GM23338 (cell line): ENCODE measurements at regions not wholly inside any gene's neighbourhood (a gene's known extent, or its start where the extent isn't known, plus 50 kb on each side); places are given as distances from the start of the nearest gene placed in this dataset.

Experiments
- ATAC-seq: fragments of 200-7000 bp; cut with Tn5 transposase; 3 replicates; pipeline ENCODE4 v1.9.1; 2020
- DNase-seq: peaks from one replicate; pipeline ENCODE4 v3.0.0-alpha.2; 2015; ENCODE audit warnings: low spot score
- H2AFZ ChIP-seq: fragments of 200-600 bp; sonication (generic); 2 replicates; pipeline ENCODE4 v1.8.0; 2016; ENCODE audit warnings: antibody characterized with exemption, mild to moderate bottlenecking, moderate library complexity
- H3F3A ChIP-seq: fragments of 200-600 bp; sonication (generic); replicated peaks from 2 replicates; pipeline ENCODE4 v1.8.0; 2017; ENCODE audit warnings: antibody characterized with exemption, mixed run types, low read depth
- H3K27ac ChIP-seq: fragments of 200-600 bp; sonication (generic); 2 replicates; pipeline ENCODE4 v1.6.1; 2016; ENCODE audit warnings: low read depth
- H3K27me3 ChIP-seq: fragments of 200-600 bp; sonication (generic); 2 replicates; pipeline ENCODE4 v1.8.0; 2016; ENCODE audit warnings: mild to moderate bottlenecking, mixed run types, moderate library complexity; ENCODE audit not compliant: insufficient read depth
- H3K36me3 ChIP-seq: fragments of 200-600 bp; sonication (generic); 2 replicates; pipeline ENCODE4 v1.8.0; 2016; ENCODE audit warnings: mild to moderate bottlenecking; ENCODE audit not compliant: insufficient read depth
- H3K4me1 ChIP-seq: fragments of 200-600 bp; sonication (generic); 2 replicates; pipeline ENCODE4 v1.8.0; 2016; ENCODE audit warnings: mild to moderate bottlenecking, moderate library complexity; ENCODE audit not compliant: insufficient read depth
- H3K4me2 ChIP-seq: fragments of 200-600 bp; sonication (generic); 2 replicates; pipeline ENCODE4 v1.7.1; 2017; ENCODE audit warnings: mixed run types
- H3K4me3 ChIP-seq: fragments of 200-600 bp; sonication (generic); 2 replicates; pipeline ENCODE4 v1.6.1; 2016; ENCODE audit warnings: mixed run types
- H3K79me2 ChIP-seq: fragments of 200-600 bp; sonication (generic); replicated peaks from 2 replicates; pipeline ENCODE4 v1.8.0; 2017; ENCODE audit warnings: mild to moderate bottlenecking; ENCODE audit not compliant: insufficient read depth
- H3K9me2 ChIP-seq: fragments of 200-600 bp; sonication (generic); 2 replicates; pipeline ENCODE4 v1.8.0; 2017; ENCODE audit not compliant: insufficient read depth
- H4K20me1 ChIP-seq: fragments of 200-600 bp; sonication (generic); replicated peaks from 2 replicates; pipeline ENCODE4 v1.8.0; 2017; ENCODE audit warnings: mild to moderate bottlenecking; ENCODE audit not compliant: insufficient read depth
- H3K27ac Mint-ChIP-seq: 2 replicates; pipeline ENCODE4 v1.8.0; 2020; ENCODE audit warnings: inconsistent platforms, mild to moderate bottlenecking, moderate library complexity, mixed read lengths
- H3K27me3 Mint-ChIP-seq: 3 replicates; pipeline ENCODE4 v1.8.0; 2022; ENCODE audit warnings: low read depth, mild to moderate bottlenecking, moderate library complexity, mixed read lengths, inconsistent platforms; ENCODE audit not compliant: insufficient read depth, poor library complexity
- H3K36me3 Mint-ChIP-seq: 3 replicates; pipeline ENCODE4 v1.8.0; 2021; ENCODE audit warnings: low read depth, mild to moderate bottlenecking, inconsistent platforms, moderate library complexity, mixed read lengths
- H3K4me1 Mint-ChIP-seq: 3 replicates; pipeline ENCODE4 v1.8.0; 2020; ENCODE audit warnings: mild to moderate bottlenecking, inconsistent platforms, mixed read lengths
- H3K4me3 Mint-ChIP-seq: 3 replicates; pipeline ENCODE4 v1.8.0; 2021; ENCODE audit warnings: moderate library complexity, mild to moderate bottlenecking, inconsistent platforms, mixed read lengths
- H3K9me3 Mint-ChIP-seq: 3 replicates; pipeline ENCODE4 v1.8.0; 2020; ENCODE audit warnings: moderate library complexity, mild to moderate bottlenecking, inconsistent platforms, mixed read lengths
- CREB1 ChIP-seq: fragments of 250-450 bp; sonication (Bioruptor Pico); IDR thresholded peaks from 2 replicates; pipeline ENCODE4 v1.5.0; 2020; ENCODE audit warnings: low read depth, mild to moderate bottlenecking, moderate library complexity
- CTCF ChIP-seq, 2 experiments: fragments of 200-600 bp in 1 of 2; sonication (generic) in 1 of 2; conservative IDR thresholded peaks; 2 replicates each; pipeline versions ENCODE4 v1.5.1 to v1.6.1; 2016 to 2017; ENCODE audit warnings: antibody characterized with exemption in 2 of 2, low read depth in 2 of 2, mild to moderate bottlenecking in 2 of 2, moderate library complexity in 1 of 2
- EZH2 ChIP-seq: fragments of 200-600 bp; sonication (generic); IDR thresholded peaks from one replicate; pipeline ENCODE4 v1.8.0; 2017; ENCODE audit warnings: antibody characterized with exemption, mild to moderate bottlenecking, low read depth; ENCODE audit not compliant: unreplicated experiment
- EZH2phosphoT487 ChIP-seq: fragments of 200-600 bp; sonication (generic); IDR thresholded peaks from one replicate; pipeline ENCODE4 v1.8.1; 2018; ENCODE audit warnings: antibody characterized with exemption; ENCODE audit not compliant: unreplicated experiment
- JUNB ChIP-seq: IDR thresholded peaks from one replicate; pipeline ENCODE4 v1.6.1; 2016; ENCODE audit warnings: antibody characterized with exemption; ENCODE audit not compliant: unreplicated experiment
- NANOG ChIP-seq: IDR thresholded peaks from 2 replicates; pipeline ENCODE4 v1.6.1; 2016; ENCODE audit warnings: antibody characterized with exemption, borderline replicate concordance
- POLR2AphosphoS5 ChIP-seq: IDR thresholded peaks from 2 replicates; pipeline ENCODE4 v1.6.1; 2016; ENCODE audit warnings: antibody characterized with exemption, low read depth
- STAT1 ChIP-seq: IDR thresholded peaks from one replicate; pipeline ENCODE4 v1.6.1; 2016; ENCODE audit warnings: antibody characterized with exemption; ENCODE audit not compliant: unreplicated experiment
- ZNF114 ChIP-seq: fragments of 250-450 bp; sonication (Bioruptor Pico); IDR thresholded peaks from 2 replicates; pipeline ENCODE4 v1.5.0; 2020; ENCODE audit warnings: mild to moderate bottlenecking, moderate library complexity
- ZNF331 ChIP-seq: fragments of 250-450 bp; sonication (Bioruptor Pico); IDR thresholded peaks from 2 replicates; pipeline ENCODE4 v1.5.0; 2020; ENCODE audit warnings: low read depth, mild to moderate bottlenecking, moderate library complexity
- ZNF462 ChIP-seq: fragments of 250-450 bp; sonication (Bioruptor Pico); IDR thresholded peaks from 2 replicates; pipeline ENCODE4 v1.5.0; 2020; ENCODE audit warnings: mild to moderate bottlenecking, moderate library complexity
- TF ChIP-seq, protein P1 (sequence below): IDR thresholded peaks from one replicate; pipeline ENCODE4 v1.6.1; 2018; ENCODE audit warnings: antibody characterized with exemption; ENCODE audit not compliant: unreplicated experiment
- TF ChIP-seq, protein P2 (sequence below): IDR thresholded peaks from 2 replicates; pipeline ENCODE4 v1.6.1; 2016; ENCODE audit warnings: antibody characterized with exemption

DNA sequence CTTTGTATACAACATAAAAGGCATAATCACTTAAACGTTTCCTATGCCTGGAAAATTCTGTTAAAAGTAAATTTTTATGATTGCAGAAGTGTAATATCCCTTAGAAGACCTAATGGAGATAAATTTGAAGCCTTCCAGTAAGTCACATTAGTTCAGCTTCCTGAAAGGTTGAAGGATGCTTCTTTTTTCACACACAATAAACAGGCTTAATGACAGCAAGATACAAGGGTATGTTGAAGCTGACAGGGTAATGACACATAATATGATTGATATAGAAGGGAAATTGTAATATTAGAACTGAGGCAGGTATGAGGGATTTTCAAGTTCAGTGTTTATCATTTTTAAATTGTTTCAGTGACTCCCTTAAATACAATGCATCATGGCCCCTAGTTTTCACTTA is 161.8 kb upstream of the NAALADL2 start:
- H3F3A ChIP-seq: no peaks in the 10 kb centered on the region
- H3K9me3 Mint-ChIP-seq: no peaks in the 10 kb centered on the region
- H3K27ac ChIP-seq: no peak overlapping the region
- no peak overlapping the region for H2AFZ ChIP-seq
- H4K20me1 ChIP-seq: no peaks in the 10 kb centered on the region
- ATAC-seq: no peak
- TF ChIP-seq, protein P1, sequence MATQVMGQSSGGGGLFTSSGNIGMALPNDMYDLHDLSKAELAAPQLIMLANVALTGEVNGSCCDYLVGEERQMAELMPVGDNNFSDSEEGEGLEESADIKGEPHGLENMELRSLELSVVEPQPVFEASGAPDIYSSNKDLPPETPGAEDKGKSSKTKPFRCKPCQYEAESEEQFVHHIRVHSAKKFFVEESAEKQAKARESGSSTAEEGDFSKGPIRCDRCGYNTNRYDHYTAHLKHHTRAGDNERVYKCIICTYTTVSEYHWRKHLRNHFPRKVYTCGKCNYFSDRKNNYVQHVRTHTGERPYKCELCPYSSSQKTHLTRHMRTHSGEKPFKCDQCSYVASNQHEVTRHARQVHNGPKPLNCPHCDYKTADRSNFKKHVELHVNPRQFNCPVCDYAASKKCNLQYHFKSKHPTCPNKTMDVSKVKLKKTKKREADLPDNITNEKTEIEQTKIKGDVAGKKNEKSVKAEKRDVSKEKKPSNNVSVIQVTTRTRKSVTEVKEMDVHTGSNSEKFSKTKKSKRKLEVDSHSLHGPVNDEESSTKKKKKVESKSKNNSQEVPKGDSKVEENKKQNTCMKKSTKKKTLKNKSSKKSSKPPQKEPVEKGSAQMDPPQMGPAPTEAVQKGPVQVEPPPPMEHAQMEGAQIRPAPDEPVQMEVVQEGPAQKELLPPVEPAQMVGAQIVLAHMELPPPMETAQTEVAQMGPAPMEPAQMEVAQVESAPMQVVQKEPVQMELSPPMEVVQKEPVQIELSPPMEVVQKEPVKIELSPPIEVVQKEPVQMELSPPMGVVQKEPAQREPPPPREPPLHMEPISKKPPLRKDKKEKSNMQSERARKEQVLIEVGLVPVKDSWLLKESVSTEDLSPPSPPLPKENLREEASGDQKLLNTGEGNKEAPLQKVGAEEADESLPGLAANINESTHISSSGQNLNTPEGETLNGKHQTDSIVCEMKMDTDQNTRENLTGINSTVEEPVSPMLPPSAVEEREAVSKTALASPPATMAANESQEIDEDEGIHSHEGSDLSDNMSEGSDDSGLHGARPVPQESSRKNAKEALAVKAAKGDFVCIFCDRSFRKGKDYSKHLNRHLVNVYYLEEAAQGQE: no peak
- TF ChIP-seq STAT1: no peak
- TF ChIP-seq JUNB: no peak
- no peak for TF ChIP-seq EZH2
- TF ChIP-seq ZNF331 (CRISPR knock-in tag): no peak
- no peak for TF ChIP-seq CTCF (conservative IDR thresholded peaks at IDR 0.05; ENCODE audit: low read depth in 2 of 2)
- no peak for TF ChIP-seq NANOG
- TF ChIP-seq, protein P2, sequence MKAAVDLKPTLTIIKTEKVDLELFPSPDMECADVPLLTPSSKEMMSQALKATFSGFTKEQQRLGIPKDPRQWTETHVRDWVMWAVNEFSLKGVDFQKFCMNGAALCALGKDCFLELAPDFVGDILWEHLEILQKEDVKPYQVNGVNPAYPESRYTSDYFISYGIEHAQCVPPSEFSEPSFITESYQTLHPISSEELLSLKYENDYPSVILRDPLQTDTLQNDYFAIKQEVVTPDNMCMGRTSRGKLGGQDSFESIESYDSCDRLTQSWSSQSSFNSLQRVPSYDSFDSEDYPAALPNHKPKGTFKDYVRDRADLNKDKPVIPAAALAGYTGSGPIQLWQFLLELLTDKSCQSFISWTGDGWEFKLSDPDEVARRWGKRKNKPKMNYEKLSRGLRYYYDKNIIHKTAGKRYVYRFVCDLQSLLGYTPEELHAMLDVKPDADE: no peak
- no peak for TF ChIP-seq POLR2AphosphoS5
- TF ChIP-seq ZNF462 (CRISPR knock-in tag): no peak
- no peak for TF ChIP-seq EZH2phosphoT487
- no peak for TF ChIP-seq ZNF114 (CRISPR knock-in tag)
- no peak for TF ChIP-seq CREB1 (CRISPR knock-in tag)
- no peak overlapping the region for H3K4me2 ChIP-seq
- no peaks in the 10 kb centered on the region for H3K27me3 ChIP-seq
- 0 out of 3 replicates have a peak, but pooled peaks cover 2% of the 10 kb centered on the region for H3K4me1 Mint-ChIP-seq
- H3K4me3 ChIP-seq: no peak overlapping the region
- no peaks in the 10 kb centered on the region for H3K27me3 Mint-ChIP-seq
- no peak for DNase-seq
- H3K36me3 ChIP-seq: no peaks in the 10 kb centered on the region
- no peaks in the 10 kb centered on the region for H3K9me2 ChIP-seq
- no peak overlapping the region for H3K4me3 Mint-ChIP-seq
- H3K27ac Mint-ChIP-seq: no peak overlapping the region
- H3K4me1 ChIP-seq: no peaks in the 10 kb centered on the region
- H3K36me3 Mint-ChIP-seq: no peaks in the 10 kb centered on the region
- no peaks in the 10 kb centered on the region for H3K79me2 ChIP-seq
